NCI-H146 (cell line): ENCODE measurements at regions not wholly inside any gene's neighbourhood (a gene's known extent, or its start where the extent isn't known, plus 50 kb on each side); places are given as distances from the start of the nearest gene placed in this dataset.
A peak's percentile ranks its signal among the peaks of the same experiment; 100 is the strongest.

Experiments used
- DNase-seq: peaks from one replicate; lab custom pipeline; 2025; lab: John Stamatoyannopoulos, UW

DNA sequence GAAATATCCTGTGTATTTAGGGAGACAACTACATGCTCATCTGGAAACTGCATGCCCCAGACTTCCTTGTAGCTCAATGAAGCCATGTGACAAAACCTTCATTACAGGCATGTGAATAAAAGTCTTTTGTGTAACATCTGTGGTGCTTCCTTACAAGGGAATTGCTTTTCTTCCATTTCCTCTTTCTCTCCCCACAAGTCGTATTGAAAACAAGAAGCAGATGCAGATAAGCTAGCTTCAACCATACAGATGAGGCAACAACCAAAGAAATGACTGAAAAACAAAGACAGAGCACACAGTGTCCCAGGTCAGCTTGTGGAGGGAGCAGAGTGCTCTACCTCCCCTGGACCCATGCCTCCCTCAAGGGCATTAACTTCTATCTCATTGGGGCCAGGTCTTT is 115.8 kb upstream of the INPP4B start:
- no peak for DNase-seq

DNA sequence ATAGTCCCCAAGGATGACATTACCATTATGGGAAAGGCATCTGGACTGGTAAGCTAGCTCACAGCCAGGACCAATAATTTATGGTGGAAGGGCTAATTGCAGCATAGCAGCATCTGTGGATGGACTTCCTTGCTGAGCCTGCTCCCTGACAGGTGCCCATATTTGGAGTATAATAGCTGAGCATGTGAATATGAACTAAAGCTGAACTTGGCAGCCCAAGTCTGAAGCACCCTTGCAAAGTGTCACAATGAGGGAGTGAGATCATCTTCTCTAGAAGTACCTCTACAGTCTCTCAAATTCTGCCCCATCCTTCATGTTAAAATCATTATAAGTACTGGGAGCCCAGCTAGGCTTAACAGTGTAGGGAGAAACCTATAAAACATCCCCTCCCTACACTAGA is 128.2 kb upstream of the INPP4B start:
- no peak for DNase-seq

DNA sequence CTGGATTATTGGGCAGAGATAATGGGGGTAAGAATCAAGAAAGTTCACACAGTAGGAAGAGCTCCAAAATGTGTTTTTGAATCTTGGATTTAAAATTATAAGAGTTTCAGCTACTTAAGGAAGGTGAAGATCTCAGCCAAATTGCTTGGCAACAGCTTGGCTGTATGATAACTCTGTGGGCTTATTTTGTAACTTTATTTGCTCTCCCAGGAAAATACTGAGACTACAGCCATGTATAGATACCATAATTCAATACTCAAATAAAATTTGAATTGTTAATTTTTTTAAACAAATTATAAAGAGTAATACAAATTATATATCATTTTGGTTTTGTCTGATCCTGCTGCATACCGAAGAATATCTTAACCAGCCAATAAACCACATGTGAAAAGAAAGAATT is 129.5 kb upstream of the INPP4B start:
- DNase-seq: no peak

DNA sequence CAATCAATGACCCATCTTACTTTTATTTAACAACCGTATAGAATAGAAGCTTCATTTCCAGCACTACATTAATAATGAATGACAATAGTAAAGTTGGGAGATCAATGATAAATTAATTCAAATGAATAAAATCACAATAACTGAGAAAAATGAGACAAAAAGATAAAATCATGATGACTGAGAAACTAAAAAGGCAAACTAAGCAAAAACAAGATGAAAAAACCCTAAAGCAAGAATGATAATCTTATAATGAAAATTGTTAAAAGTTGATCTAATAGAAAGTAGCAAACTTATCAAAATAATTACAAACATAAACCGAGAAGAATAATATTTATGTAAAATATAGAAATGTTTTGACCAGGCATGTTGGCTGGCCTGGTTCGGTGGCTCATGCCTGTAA is 130.4 kb upstream of the INPP4B start:
- no peak for DNase-seq

DNA sequence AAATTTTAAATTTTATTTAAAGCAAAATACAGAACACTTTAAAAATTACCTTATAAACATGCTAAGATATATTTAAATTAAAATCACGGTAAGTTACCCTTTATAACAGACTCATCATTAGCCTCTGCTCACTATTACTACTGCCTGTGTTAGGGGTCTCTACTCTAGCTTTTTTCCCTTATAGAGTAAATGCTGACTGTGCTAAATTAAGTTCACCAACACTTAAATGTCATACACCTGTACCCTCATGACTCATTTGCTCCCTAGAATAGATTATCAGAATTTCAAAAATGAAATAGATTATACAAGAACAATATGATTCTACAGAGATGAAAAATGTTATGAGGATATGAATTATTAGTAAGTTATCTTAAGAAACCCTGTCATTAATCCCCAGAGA is 131.1 kb upstream of the INPP4B start:
- DNase-seq: no peak

DNA sequence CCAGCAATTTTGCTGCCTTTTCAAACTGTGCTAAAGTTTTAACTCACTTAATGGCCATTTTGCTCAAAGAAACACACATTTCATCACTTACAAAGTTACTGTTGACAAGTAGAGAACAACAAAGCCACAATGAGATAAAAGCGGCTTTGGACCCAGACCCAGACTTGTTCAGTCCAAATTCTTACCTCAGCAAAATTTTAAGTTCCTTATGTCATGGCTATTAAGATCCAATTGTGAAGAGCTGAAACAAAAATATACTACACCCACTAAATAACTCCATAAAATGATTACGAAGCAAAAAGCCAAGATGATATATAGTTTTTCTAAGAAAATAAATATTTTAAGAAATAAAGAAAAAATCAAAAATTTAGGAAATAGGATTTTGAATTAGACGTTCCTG is 137.0 kb upstream of the INPP4B start:
- no peak for DNase-seq

DNA sequence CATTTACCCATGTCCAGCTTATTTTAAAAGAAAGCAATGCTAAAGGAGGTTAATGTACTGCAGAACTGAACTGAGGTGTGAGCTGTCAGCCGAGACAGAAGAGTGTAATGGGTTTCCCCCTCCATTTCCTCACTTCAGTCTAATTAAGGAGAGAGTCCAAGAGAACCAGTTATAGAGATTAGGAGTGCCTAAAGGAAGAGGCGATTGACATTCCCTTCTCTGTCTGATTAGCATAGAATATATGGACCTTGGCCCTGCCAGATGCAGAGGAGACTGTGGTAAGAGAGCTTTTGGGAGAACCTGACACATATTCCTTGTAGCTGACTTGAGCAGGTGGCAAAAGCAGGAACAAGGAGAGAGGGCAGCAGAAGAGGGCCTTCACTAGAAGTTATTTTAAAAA is 137.5 kb upstream of the INPP4B start:
- DNase-seq: no peak

DNA sequence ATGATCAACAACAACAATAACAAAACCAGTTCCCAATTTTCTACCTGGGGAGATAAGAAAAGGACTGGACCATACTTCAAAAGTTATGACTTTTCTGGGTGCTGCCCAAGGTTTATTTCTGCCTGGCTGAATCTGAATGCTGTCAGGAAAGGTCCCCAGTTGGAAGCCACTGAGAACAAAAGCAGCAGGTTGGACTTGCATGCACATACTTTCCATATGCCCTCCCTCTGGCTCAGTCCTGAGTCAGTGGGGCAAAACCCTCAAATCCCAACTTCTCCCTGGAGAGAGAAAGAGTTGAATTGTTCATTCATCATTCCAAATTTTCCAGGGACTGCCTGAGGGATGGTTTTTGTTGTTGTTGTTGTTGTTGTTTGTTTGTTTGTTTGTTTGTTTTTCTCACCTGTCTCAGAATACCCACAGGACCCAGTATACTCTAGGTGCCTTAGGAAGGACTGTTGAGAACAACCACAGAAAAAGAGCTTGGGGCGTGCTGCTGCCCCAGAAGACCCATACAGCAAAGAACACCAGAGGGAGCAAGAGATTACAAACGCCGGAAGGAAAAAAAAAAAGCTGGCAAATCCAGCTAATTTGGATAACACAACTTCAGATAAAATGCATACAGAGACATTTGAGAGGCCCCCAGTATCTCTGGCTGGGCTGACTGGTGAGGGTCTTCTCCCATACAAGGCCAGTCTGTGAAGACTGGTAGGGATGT is 138.9 kb upstream of the INPP4B start:
- no peak for DNase-seq

DNA sequence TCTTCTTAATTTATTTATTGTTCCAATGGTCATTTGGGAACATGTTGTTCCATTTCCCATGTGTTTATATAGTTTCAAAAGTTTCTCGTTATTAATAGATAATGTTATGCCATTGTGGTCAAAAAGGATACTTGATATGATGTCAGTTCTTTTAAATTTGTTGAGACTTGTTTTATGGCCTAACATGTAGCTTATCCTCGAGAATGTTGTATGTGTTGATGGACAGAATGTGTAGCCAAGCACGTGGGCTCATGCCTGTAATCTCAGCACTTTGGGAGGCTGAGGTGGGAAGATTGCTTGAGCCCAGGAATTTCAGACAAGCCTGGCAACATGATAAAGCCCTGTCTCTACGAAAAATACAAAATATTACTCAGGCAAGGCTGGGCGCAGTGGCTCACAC is 168.5 kb upstream of the USP38 start:
- no peak for DNase-seq

DNA sequence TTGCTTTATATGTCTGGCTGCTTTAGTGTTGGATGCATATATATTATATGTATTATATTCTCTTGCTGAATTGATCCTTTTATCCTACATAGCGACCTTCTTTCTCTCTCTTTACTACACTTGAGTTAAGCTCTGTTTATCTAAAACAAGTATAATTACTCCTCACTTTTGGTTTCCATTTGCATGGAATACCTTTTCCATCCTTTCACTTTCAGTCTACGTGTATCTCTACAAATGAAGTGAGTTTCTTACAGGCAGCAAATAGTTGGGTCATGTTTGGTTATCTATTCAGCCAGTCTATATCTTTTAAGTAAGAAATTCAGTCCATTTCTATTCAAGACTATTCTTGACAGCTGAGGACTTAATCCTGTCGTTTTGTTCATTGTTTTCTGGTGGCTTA is 167.5 kb upstream of the USP38 start:
- DNase-seq: no peak

DNA sequence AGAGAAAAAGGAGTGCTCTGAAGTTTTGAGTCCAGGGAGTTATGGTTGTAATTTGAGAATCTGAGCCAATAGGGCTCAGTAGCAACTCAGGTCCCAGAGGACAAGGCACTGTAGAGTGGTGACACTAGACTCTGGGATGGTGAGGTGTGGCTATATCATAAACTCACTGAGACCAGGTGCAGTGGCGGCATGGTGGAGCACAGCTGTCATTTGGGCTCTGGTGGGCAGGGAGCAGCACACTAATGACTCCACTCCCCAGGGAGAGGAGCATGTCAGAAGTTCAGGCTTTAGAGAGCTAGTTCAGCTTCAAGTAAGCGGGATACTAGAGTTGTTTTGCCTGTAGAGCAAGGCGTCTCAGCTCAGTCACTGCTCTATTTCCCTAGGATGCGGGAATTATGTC is 165.4 kb upstream of the USP38 start:
- no peak for DNase-seq

DNA sequence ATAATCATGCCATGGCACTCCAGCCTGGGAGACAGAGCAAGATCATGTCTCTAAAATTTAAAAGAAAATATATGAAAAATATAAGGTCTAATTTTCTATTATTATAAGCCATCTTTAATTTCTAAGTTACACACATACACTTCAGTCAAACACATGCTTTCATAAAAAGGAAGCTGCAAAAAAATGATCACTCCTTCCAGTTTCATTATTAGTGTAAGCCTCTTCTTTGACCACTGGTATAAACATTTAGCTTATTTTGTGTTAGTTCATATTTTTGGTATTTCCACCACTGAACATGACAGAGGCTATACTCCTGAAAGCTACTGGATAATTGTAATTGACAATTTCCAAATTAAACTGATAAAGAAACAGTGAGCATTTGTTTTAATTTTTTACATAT is 163.3 kb upstream of the USP38 start:
- no peak for DNase-seq

DNA sequence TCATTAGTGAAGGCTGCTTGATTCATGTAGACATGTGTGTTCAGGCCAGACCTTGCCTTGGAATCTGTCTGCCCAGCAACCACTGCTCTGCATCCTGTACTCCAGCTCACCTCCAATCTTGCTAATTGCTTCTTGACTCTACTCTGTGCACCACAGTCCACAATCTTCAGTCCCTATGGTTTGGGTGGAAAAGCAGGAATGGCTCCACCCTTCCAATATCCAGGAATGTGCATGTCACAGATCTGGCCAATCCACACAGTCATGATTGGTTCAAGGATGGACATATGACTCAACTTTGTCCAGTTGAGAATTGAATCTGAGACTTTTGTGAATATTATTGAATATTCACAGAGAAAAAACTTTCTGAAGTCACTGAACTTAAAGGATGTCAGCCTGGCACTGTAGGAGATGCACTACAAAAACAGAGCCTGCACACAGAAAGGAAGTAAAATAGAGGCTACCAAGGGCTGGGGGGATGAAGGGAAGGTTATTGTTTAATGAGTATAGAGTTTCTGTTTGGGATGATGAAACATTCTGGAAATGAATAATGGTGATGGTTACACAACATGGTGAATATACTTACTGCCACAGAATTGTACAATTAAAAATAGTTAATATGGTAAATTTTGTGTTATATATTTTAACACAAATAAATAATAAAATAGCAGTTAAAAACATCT is 161.3 kb upstream of the USP38 start:
- DNase-seq: no peak

DNA sequence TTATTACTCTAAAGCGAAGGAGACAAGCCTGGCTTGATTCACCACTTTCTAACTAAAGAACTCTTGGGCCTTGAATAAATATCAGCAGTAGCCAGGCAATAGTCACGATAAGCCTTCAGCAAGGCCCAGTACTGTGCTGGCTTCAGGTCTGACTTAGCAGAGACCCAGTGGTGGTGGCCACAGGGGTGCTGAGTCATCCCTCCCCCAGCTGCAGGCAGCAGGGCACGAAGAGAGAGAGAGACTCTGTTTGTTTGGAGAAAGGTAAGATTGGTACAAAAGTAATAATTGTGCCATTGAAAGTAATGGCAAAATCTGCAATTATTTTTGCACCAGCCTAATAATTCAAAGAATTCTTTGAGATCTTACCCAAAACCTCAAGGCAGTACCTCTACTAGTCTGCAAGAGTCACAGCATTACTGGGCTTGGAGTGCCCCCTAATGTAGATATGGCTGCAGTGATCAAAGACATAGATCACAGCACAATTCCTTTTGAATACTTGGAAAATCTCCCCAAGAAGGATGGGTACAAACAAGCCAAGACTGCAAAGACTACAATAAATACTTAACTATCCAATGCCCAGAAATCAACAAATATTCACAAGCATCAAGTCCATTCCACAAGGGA is 159.5 kb upstream of the USP38 start:
- no peak for DNase-seq

DNA sequence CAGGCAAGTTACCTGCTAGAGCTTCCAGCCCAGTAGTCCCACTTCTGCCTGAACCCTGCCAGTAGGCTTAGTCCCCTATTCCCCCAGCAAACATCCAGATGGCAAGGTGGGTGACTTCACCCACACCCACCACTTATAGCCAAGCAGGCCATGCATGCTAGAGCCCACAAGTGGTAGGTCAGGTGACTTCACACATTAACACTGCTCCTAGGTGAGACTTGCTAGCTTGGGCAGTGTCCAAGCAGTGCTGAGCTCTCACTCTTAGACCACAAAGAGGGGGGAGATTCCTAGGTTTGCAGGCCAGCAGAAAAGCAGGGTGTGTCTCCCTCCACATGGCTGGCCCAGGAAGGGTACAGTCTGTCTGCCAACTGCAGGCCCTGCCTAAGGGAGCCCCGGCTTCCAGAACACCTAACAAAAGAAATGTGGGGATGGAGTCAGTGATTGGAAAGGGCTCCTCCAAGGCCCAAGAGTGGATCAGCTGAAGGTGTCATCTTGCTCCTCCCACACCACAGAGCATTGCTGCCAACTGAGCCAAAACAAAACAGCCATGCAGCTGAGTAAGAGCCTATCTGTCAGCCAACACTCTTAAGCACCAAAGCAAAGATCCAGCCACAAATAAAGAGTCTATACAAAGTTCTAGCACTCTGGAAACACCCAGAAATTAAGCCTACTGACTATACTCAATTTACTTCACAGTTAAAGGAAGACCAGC is 158.1 kb upstream of the USP38 start:
- DNase-seq: no peak

DNA sequence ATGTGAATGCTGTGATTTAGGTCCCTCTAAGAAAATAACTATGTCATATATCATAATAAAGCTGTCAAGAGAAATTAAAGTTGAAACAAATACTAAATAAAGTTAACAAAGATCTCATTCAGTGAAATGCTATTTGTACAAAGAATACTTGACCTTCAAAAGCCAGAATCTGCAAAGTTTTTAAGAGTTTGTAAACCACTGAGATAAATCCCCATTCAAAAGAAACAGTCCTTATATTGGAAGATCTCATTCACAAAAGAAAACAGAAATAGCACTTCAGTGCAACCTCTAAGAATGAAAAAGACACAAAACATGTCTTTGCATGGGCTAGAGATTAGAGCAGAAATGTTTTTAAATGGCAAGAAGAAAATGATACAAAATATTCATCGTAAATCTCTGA is 149.1 kb upstream of the USP38 start:
- no peak for DNase-seq

DNA sequence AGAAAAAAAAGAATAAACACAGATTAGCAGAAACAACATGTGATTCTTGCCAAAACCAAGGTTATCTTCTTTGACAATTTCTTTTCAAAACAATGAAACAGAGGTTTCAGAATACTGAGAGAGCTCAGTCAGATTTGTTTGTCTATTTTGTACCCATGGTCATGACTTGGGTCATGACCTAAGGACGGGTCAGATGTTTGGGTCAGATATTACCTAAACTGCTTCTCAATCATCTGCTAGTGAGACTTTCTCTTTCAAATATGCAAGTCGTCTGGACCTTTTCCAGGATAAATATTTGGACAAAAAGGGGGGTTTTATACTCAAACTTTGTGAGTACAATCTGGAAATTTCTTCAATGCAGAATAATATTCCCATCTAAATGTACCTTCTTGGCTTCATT is 148.3 kb upstream of the USP38 start:
- DNase-seq: no peak

DNA sequence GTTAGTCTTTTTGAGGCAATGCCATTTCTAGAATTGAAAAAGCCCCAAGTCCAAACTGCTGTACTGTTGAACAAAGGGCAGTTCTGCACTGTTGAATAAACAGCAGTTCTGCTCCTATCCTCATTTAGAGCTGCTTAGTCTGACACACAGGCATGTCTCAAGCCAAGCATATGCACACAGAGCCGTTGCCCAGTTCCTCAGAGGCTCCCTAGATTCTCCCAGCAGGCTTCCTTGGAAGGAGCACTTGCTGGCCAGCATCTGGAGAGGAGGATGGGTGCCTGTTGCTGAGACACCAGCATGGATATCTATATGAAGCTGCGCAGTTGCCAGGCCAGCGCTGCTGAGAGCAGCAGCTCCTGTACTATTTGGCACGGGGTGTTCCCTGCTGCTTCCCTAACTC is 138.3 kb upstream of the USP38 start:
- DNase-seq: no peak

DNA sequence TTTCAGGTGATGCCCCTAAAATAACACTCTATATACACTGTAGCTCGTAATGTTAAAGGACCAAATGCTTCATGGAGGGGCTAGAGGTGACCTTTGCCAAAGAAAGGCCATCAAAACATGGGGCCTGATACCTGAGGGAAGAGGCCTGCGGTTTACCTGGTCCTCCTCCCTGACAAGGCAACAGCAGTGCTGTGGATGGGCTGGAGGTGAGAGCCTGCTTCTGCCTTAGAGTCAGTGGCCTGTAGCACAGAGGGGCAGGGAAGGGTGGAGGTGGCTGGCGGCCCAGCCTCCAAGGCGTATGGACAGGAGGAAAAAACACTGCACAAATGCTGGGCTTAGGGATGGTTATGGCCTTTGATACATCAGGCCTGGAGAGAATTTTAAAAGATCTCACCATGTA is 137.8 kb upstream of the USP38 start:
- DNase-seq: no peak

DNA sequence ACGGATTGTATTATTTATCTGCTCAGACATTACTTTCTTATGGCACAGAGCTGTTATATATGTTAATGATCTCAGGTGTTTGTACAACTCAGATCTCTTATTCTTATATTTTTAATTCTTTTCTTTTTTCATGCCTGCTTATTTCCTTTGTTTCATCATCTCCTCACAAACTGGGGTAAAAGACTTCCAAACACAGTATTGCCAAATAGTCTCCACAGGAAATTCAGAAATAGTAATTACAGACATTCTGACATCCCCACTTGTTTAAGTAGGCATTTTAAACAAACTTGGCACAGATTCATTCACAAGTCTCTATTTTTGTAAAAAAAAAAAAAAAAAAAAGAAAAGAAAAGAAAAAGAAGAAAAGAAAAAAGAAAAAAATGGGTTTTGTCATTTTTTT is 129.7 kb upstream of the USP38 start:
- no peak for DNase-seq

DNA sequence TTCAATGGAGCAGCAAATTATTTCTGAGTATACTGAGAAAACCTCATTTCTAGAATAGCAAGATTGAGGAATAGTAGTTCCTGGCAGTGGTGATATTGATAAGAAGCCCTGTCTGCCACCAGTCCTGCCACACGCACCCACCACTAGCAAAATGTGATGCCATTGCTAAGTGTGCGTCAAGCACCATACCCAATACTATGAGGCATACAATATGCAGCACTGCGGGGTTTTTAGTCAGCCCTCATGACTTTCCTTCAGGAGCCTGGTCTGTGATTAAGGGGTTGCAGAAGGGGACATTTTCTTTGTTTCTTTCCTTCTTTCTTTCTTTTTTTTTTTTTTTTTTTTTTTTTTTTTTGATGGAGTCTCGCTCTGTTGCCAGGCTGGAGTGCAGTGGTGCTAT is 128.7 kb upstream of the USP38 start:
- DNase-seq: no peak

DNA sequence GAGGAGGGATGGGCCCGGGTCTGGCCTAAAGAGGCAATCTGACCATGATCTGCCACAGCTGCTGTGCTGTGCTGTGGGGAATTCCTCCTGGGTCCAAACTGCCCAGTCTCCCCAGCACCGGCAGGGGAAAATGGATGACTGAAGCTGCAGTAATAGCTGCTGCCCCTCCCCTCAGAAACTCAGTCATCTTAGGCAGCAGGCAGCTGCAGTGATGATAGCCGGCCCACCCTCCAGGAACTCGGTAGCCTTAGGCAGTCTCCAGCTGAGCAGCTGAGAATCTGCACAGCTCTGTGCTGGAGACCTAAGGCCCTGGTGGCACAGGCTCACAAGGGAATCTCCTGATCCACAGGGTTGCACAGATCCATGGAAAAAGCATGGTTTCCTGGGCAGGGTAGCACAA is 113.4 kb upstream of the USP38 start:
- DNase-seq: peak; percentile 2

DNA sequence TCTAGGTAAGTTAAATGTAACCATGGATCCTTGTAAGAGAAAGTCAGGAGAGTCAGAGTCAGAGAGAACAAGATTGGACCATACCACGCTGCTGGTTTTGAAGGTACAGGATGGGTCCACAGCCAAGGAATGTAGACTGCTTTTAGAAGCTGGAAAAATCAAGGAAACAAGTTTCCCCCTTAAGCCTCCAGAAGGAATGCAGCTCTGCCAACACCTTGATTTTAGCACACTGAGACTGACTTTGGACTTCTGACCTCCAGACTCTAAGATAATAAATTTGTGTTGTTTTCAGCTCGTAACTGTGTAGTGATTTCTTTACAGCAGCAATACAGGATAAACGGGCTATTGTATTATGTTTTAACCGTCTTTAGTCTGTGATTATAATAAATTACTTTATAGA is 108.0 kb upstream of the USP38 start:
- DNase-seq: no peak
